ENCODE measurements at regions not wholly inside any gene's neighbourhood (a gene's known extent, or its start where the extent isn't known, plus 50 kb on each side); places are given as distances from the start of the nearest gene placed in this dataset.
"Not testable (repeated sequence)": the region's sequence is repeated elsewhere in the genome, so short reads cannot be mapped to it uniquely, and the experiment has no call there.

DNA sequence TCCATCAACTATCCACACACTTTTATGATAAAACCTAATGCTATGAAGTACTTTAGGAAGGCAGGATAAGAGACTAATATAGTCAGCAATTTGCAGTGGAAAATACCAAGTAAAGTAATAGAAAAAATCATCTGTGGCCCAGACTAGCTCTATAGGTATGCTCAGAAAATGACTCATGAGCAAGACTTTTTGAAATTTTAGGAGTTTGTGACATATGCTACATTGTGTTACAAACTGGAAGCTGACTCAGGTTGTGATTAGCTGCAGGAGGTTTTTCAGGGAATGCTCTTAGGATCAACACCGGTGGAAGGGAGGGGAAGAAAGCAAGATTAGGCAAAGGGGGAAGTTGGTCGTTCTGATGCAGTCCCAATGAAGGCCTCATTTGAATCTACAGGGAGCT, 56.1 kb downstream of the FEZF1 start:
- DNase-seq (ENCODE audit: extremely low read depth, low read depth, low spot score), result no peak

DNA sequence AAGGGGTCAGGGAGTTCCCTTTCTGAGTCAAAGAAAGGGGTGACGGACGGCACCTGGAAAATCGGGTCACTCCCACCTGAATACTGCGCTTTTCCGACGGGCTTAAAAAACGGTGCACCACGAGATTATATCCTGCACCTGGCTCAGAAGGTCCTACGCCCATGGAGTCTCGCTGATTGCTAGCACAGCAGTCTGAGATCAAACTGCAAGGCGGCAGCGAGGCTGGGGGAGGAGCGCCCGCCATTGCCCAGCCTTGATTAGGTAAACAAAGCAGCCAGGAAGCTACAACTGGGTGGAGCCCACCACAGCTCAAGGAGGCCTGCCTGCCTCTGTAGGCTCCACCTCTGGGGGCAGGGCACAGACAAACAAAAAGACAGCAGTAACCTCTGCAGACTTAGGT, 65.8 kb downstream of the FEZF1 start:
- DNase-seq (ENCODE audit: extremely low read depth, low read depth, low spot score), result not testable (repeated sequence)

DNA sequence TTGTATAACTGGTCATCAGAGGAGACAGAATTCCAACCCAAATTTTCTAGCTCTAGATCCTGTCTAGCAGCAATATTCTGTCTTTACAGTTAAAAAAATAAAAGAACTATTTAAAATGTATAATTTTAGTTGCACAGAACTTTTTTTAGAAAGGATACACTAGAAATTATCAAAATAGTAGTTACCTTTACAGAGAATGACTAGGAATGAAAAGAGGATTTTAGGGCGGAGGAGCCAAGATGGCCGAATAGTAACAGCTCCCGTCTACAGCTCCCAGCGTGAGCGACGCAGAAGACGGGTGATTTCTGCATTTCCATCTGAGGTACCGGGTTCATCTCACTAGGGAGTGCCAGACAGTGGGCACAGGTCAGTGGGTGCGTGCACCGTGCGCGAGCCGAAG, 66.3 kb downstream of the FEZF1 start:
- DNase-seq (ENCODE audit: extremely low read depth, low read depth, low spot score), result not testable (repeated sequence)

DNA sequence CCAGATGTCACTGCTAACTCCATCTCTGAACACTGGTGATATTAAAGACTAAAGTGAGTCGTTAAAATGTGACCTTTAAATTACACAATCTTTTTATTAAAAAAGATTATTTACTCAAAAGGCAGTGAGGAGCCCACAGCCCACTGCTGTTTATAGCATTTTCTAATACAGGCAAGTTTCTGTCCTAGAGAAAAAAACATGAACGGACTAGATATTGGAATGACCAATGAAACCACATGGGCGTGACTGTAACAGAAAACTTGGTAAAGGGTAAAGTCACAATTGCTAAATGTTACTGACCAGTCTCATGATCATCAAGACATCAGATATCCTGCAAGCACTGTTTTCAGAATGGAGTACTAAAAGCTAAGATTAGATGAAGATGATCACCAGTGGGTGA, 78.7 kb downstream of the FEZF1 start:
- DNase-seq (ENCODE audit: extremely low read depth, low read depth, low spot score), result no peak

DNA sequence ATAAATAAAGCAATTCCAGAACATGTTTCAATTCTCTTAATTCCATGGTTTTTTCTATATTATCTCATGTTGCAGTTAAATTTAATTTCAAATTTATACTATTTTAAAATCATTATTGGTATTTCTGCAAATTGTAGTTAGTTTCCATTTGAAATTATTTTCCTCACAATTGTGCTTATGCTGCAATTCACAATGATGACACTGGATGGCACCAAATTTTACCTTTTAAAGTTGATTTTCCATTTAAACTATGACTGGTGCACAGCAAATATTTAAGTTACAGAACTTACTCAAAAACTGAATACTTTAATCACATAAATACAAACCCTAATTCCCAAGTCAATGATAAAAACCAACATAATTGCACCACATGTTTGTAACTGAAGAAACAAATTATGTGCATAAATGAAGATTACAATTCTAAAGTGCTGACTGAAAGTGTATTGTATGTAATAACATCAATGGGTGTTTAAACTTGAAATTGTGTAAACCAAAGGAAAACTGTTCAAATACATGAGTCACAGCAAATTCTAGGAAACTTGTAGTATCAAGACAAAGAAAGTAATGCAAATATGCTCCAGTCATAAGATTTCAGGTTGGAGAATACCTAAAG, 75.3 kb upstream of the AASS start:
- peak; percentile 22 for DNase-seq (ENCODE audit: extremely low read depth, low read depth, low spot score)

DNA sequence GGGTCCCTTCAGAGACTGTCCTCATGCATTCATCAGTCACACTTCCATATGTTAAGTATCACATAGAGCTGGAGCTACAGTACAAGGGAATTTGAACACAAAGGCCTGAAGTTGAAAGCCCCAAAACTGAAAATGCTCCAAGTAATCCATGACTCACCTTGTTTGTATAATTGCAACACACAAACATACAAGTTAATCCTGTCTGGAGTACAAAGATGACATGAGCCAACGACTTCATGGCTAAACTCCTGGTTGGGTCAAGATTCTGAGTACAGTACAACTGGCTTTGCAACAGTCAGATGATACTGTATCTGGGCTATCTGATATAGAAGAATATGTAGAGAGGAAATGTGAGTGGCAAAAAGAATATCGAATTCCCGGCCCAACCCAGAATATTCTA, 73.1 kb upstream of the AASS start:
- no peak for DNase-seq (ENCODE audit: extremely low read depth, low read depth, low spot score)

DNA sequence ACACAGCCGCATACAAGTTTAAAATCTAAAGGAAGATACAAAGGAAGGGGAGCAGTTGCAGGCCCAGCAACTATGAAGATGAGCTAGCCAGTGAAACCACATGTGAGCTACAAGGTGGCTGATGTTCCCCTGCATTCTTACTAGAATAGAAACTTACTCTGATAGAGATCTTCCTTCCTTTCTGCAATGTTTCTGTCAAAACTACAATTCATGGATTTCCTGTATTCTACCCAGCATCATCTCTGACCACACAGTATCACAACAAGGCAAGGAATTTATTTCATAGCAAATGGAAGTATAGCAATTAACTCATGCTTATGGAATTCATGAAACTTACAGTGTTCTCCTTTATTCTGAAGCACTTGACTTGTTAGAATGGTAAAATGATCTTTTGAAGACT, 68.7 kb upstream of the AASS start:
- no peak for DNase-seq (ENCODE audit: extremely low read depth, low read depth, low spot score)

DNA sequence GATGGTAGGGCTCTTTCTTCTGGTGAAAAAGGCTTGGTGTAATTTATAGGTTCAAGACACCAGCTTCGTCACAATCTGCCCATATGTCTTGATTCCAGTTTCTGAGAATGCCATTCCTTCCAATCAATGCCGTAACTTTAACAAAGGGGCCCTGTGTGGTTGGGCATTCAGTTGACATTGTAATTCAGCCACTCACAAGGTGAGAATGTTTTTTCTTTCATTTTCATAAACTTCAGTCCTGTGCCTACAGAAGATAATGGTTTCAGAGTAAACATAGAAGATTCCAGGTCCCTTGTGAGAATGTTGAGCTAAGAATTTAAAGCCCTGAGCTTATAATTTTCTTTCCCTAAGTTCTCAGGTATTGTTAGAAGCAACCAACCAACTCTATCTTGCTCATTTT, 67.3 kb upstream of the AASS start:
- no peak for DNase-seq (ENCODE audit: extremely low read depth, low read depth, low spot score)

DNA sequence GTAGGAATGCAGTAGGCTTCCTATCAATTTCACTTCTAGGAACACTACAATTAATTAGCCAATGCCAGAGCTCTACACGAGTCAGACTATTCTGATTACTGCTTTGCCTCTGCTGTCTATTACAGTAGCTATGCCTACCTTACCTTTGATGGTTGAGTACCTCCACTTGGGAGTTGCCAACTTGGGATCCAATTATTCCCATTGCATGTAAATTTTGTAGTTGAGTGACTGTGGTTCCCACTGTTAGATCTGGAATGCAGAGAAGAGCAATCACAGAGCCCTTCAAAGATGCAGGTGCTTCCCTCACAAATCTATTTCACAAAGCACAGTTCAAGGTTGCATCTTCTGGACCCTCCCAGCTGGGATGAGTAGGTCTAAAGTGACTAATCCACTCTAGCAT, 62.9 kb upstream of the AASS start:
- no peak for DNase-seq (ENCODE audit: extremely low read depth, low read depth, low spot score)

DNA sequence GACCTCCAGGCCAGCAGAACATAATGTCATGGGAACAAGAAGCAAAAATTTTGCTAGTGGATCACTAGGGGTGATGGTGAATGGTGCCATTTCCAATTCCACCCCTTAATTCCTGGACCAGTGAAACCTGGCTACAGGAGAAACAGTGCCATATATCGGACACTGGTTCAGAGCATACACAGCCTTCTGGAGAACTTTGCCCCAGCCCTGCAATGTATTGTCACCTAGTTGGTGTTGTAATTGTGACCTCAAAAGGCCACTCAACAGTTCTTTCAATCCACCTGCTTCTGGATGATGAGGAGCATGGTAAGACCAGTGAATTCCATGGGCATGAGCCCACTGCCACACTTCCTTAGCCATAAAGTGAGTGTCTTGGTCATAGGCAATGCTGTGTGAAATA, 59.8 kb upstream of the AASS start:
- no peak for DNase-seq (ENCODE audit: extremely low read depth, low read depth, low spot score)

DNA sequence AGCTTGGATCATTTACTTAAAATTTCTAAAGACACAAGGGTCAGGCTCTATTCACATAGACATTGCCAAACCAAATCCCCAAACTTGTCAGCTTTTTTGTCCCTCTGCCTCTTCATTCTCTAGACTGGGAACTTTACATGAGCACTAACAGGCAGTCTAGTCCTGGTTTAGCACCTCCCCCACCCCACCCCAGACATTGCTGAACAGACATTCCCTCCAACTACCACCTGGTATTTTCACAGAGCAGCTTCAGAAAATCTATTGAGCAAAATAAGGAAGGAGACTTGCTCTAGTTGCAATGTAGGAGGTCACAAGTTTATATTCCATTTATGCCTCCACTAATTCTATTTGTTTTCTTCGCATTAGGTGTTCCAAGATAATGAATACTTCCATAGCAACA, 56.8 kb upstream of the AASS start:
- no peak for DNase-seq (ENCODE audit: extremely low read depth, low read depth, low spot score)

DNA sequence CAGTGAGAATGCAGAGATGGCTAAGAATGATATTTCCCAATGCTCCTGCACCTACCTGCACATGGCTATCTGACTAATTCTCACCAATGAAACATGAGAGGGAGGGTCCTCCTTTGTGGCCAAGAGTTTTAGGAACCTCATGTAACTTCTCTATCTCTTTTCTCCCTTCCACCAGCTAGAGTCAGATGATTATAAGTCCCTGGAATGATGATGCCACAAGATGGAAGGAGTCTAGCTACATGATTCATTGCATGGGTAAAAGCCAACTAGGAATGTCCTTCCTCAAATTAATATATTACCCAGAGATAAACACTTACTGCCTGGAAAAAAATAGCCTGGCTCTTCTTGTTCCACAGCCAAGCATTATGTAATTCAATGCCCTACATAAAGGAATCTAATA, 55.1 kb upstream of the AASS start:
- no peak for DNase-seq (ENCODE audit: extremely low read depth, low read depth, low spot score)

DNA sequence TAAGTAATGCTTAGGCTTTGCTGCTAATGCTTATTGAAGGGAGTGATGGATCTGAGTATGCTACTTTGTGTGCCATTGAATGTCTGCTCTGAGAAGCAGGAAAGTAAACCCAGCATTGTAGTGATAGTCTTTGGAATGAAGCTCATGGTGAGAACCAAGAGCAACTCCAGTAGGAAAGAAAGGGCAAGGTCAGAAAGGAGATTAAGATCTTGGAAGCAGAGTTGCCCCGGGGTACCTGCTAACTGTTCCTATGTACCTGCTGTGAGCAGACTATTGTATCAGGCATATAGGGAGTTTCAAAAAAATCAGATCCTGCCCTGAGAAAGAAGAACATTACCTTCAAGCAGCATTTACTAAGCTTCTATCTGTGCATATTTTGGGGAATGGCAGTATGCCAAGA, 54.5 kb upstream of the AASS start:
- no peak for DNase-seq (ENCODE audit: extremely low read depth, low read depth, low spot score)

Measured in glomerular endothelial cell (primary cell).